Skeletal muscle tissue (tissue), 3 donors: ENCODE measurements at regions not wholly inside any gene's neighbourhood (a gene's known extent, or its start where the extent isn't known, plus 50 kb on each side); places are given as distances from the start of the nearest gene placed in this dataset.
"Not testable (repeated sequence)": the region's sequence is repeated elsewhere in the genome, so short reads cannot be mapped to it uniquely, and the experiment has no call there.

Experiments used
- H3K27ac ChIP-seq: one replicate; pipeline ENCODE4 v1.7.0; 2013; ENCODE audit warnings: mild to moderate bottlenecking, low read depth, low read length, inconsistent platforms
- H3K27me3 ChIP-seq, 3 donors: one replicate each; pipeline ENCODE4 v1.7.0; 2013; ENCODE audit warnings: low read length in 3 of 3; ENCODE audit not compliant: control insufficient read depth in 3 of 3, insufficient read depth in 3 of 3
- H3K36me3 ChIP-seq, 3 donors: one replicate each; pipeline ENCODE4 v1.7.0; 2013; ENCODE audit warnings: low read length in 3 of 3; ENCODE audit not compliant: control insufficient read depth in 3 of 3, insufficient read depth in 3 of 3
- H3K4me1 ChIP-seq, 3 donors: one replicate each; pipeline ENCODE4 v1.7.0; 2013; ENCODE audit warnings: low read length in 3 of 3, mild to moderate bottlenecking in 3 of 3; ENCODE audit not compliant: control insufficient read depth in 3 of 3, insufficient read depth in 3 of 3
- H3K4me3 ChIP-seq, 3 donors: one replicate each; pipeline ENCODE4 v1.7.0; 2013; ENCODE audit warnings: low read length in 3 of 3
- H3K9ac ChIP-seq, 3 donors: one replicate each; pipeline ENCODE4 v1.7.0; 2013; ENCODE audit warnings: low read length in 3 of 3, mild to moderate bottlenecking in 3 of 3, moderate library complexity in 2 of 3, low read depth in 1 of 3
- H3K9me3 ChIP-seq, 3 donors: one replicate each; pipeline ENCODE4 v1.7.0; 2013; ENCODE audit warnings: low read length in 3 of 3; ENCODE audit not compliant: control insufficient read depth in 3 of 3
- donor health status: Osteomylitis.

DNA sequence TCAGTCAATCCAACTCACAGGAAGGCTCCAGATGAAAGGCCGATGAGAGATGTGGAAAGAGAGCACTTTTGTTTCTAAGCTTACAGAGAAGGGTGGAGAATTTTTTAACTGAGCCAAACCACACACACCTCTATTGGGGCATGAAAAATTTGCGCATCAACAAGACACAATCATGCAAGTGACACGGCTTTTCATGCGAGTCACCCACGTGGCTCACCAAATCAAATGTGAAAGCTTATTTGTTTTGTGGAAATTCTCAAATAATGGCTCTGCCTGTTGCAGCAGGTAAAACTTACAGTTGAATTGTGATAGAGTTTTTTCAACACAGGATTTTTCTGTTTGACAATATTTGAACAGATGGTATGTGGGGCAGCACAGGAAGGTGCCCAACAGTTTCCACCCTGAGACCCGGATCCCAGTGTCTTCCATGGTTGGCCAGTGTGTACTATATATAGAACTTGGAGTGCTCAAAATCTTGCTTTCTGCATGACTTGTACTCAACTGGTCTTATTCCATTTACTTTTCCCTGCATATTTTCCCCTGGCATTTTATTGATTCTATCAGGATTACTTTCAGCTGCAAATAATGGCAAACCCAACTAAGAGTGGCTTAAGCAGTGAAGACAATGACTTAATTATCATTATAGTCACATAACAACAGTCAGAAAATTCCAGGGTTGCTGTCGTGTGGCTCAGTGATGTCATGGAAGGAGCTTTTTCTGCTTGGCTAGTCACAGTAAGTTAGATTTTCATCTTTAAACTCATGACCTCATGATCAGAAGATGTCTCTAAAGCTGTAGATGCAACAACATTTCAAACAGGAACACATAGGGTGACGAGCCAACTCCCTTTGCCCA lies 90.6 kb upstream of the SIM2 start:
- peaks cover 15 to 50% (median 21%) of the 10 kb centered on the region in 3 donors for H3K27me3 ChIP-seq

DNA sequence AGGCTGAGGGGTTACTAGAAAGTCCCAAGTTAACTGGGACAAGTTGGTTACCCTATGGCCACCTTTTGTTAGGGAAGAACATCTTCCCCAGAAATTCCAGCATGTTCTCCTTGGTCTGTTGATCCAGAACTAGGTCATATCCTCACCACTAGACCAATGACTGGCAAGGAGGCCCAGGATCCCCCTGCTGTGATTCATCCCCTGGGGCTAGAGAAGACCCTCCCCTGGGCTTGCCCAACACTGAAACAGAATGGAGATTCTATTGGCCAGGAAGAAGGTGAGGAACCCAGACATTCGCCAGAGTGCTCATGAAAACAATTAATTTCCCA lies 90.1 kb upstream of the SIM2 start:
- no peak overlapping the region for H3K4me3 ChIP-seq
- no peak overlapping the region for H3K9ac ChIP-seq
- H3K27ac ChIP-seq: no peak overlapping the region
- H3K27me3 ChIP-seq: peaks cover 15 to 51% (median 21%) of the 10 kb centered on the region in 3 donors
- no peaks in the 10 kb centered on the region for H3K36me3 ChIP-seq
- H3K4me1 ChIP-seq: no peaks in the 10 kb centered on the region
- no peaks in the 10 kb centered on the region for H3K9me3 ChIP-seq

More for the DNA sequence above, 90.6 kb upstream of the SIM2 start:
- Histone ChIP-seq H3K9ac (no peak overlapping the region), H3K4me1 (no peaks in the 10 kb centered on the region), H3K4me3 (no peak overlapping the region), H3K9me3 (no peaks in the 10 kb centered on the region), H3K27ac (no peak overlapping the region), H3K36me3 (no peaks in the 10 kb centered on the region)

DNA sequence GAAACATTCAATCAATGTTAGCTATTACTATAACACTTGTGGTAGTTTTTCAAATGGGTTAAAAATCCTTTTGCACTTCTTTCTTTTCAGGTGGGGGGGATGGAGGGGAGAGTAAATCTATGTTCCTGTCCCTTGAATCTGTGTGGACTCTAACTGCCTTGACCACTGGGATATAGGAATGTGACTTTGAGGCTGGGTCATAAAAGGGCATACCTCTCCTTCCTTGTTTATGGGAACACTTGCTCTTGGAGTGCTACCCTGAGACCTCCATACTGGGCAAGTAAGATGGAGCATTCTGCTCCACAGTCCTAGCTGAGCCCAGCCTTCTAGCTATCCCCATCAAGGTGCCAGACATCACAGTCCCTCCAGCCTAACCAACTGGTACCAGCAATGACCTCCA lies 89.3 kb upstream of the SIM2 start:
- no peaks in the 10 kb centered on the region for H3K36me3 ChIP-seq
- H3K9ac ChIP-seq: no peak overlapping the region
- no peaks in the 10 kb centered on the region for H3K4me1 ChIP-seq
- H3K27ac ChIP-seq: no peak overlapping the region
- H3K27me3 ChIP-seq: peaks cover 15 to 49% (median 26%) of the 10 kb centered on the region in 3 donors
- H3K9me3 ChIP-seq: peaks cover 0 to under 1% (median 0%) of the 10 kb centered on the region in 3 donors
- H3K4me3 ChIP-seq: no peak overlapping the region

DNA sequence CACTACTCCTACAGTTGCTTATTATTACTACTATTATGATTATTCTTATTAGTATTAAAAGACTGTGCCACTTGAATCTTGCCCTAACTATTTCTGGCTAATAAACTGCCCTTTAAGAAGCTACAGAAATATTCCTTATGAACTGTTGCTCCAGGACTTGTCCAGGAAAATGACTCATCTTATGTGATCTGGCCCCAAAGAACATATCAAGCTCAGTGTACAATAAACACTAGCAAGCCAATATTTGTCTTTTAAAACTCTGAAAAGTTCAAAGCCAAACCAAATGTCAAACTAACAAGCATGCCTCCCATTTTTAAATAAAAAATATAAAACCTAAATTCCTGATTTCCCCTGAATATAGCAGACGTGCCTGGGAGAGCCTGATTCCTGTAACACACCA lies 88.7 kb upstream of the SIM2 start:
- Histone ChIP-seq H3K27me3 (peaks cover 12 to 46% (median 29%) of the 10 kb centered on the region in 3 donors), H3K9ac (no peak overlapping the region)

DNA sequence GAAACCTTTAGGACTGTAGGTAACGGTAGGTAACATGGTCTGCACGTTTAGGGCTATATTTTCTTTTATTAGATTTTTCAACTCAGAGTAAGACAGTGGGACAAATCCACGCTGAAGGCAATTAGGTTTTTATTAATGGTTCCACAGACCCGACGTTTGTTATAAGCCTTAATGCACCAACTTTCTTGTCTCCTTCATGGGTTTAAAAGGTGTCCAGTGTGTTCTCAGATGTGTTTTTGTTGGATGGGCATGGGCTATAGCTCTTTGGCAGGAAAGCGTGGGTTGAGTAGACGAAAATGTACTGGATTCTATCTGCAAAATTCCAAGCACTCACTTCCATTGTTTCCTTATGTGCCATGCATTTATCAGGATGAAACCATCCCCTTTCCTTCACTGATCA lies 88.0 kb upstream of the SIM2 start:
- Histone ChIP-seq H3K27ac (no peak overlapping the region), H3K27me3 (peaks cover 10 to 40% (median 23%) of the 10 kb centered on the region in 3 donors), H3K36me3 (no peaks in the 10 kb centered on the region), H3K4me3 (no peak overlapping the region), H3K9me3 (peaks cover 0 to 3% (median 3%) of the 10 kb centered on the region in 3 donors), H3K9ac (no peak overlapping the region), H3K4me1 (no peaks in the 10 kb centered on the region)

More for the DNA sequence above, 88.7 kb upstream of the SIM2 start:
- Histone ChIP-seq H3K4me3 (no peak overlapping the region), H3K27ac (no peak overlapping the region), H3K4me1 (no peaks in the 10 kb centered on the region), H3K9me3 (peaks cover 0 to 3% (median 3%) of the 10 kb centered on the region in 3 donors), H3K36me3 (no peaks in the 10 kb centered on the region)

DNA sequence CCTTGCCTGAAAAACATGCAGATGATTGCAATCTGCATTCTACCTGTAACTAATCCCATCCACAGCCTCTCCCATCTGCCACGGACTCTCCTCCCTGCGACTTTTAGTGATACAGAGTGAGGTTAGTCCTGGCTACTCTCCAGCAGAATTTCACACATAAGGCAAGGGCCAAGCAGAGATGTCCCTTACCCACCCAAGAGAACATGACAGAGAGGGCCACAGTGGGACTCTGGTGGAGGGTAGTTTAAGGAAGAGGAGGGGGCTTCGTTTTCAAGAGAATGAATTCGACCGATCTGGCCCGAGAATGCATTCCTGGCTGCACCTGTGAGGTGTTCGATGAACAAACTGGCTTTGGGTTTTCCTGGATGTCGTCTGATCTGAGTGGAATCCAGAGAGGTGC lies 87.5 kb upstream of the SIM2 start:
- no peak overlapping the region for H3K27ac ChIP-seq
- no peaks in the 10 kb centered on the region for H3K4me1 ChIP-seq
- H3K9me3 ChIP-seq: peaks cover 0 to 3% (median 3%) of the 10 kb centered on the region in 3 donors
- H3K9ac ChIP-seq: no peak overlapping the region
- H3K4me3 ChIP-seq: no peak overlapping the region
- H3K36me3 ChIP-seq: no peaks in the 10 kb centered on the region
- H3K27me3 ChIP-seq: peaks cover 10 to 36% (median 20%) of the 10 kb centered on the region in 3 donors

DNA sequence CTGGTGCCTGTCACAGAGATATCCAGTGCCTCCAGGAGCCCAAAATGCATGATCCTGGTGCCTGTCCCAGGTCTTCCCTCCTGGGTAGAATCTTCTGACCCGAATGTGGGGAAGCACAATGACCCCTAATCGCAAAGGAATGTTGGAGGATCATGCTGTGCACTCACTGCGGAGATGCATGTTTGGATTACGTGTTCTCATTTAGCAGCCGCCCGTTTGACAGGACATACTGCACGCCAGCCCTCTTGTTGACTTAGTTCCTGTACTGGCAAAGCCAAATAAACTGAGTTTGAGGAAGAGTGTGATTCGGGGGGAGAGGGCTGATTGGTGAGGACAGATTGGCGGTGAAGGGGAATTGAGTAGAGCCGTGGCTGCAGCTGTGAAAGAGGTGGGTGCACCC lies 85.9 kb upstream of the SIM2 start:
- peaks cover 10 to 27% (median 20%) of the 10 kb centered on the region in 3 donors for H3K27me3 ChIP-seq
- no peak overlapping the region for H3K9ac ChIP-seq
- H3K9me3 ChIP-seq: peaks cover 0 to 3% (median 3%) of the 10 kb centered on the region in 3 donors
- no peaks in the 10 kb centered on the region for H3K4me1 ChIP-seq
- H3K27ac ChIP-seq: no peak overlapping the region
- H3K36me3 ChIP-seq: no peaks in the 10 kb centered on the region
- no peak overlapping the region for H3K4me3 ChIP-seq

DNA sequence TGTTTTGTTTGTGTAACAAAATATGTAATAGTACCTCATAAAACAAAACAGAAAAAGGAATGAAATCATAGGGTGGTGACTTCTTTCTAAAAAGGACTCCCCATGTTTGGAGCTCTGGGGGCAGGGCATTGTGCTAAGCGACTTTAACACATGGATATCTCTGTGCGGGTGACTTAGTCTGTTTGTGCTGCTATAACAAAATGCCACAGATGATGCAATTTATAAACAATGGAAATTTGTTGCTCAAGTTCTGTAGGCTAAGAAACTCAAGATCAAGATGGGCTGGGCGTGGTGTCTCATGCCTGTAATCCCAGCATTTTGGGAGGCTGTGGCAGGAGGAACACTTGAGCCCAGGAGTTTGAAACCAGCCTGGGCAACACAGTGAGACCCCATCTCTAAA lies 85.4 kb upstream of the SIM2 start:
- Histone ChIP-seq H3K4me3 (no peak overlapping the region), H3K9me3 (peaks cover 0 to 3% (median 3%) of the 10 kb centered on the region in 3 donors), H3K4me1 (no peaks in the 10 kb centered on the region), H3K27me3 (peaks cover 10 to 22% (median 20%) of the 10 kb centered on the region in 3 donors), H3K27ac (no peak overlapping the region), H3K36me3 (no peaks in the 10 kb centered on the region), H3K9ac (no peak overlapping the region)

DNA sequence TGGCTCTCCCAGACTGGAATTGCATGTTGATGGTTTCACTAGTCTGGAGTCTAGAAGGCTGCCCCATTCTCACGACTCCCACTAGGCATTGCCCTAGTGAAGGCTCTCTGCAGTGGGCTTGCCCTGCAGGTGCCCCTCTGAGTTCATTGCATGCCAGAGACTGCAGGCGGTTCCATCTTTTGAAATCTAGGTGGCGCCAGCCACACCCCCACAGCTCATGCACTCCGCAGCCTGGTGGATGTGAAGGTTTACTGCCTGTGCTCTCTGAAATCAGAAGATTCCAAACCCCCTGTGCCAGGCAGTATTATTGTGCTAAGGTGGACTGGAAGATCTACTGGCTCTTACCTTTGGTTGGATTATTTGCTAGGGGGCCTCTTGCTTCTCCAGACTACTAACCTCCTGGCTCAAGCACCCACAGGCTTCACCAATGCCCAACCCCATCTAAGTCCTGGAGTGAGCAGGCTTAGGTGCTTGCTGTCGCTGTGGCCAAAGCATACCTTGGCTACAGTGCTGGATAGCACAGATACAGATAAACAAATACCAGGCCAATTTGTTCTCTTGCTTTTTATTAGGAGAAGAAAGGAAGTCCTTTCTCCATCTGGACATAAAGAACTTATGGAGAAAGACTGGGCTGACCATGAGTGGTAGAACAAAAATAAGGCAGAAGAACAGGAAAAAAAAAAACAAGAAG lies 83.5 kb upstream of the SIM2 start:
- peaks cover 0 to 3% (median 3%) of the 10 kb centered on the region in 3 donors for H3K9me3 ChIP-seq
- H3K27ac ChIP-seq: no peak overlapping the region
- peaks cover 10 to 20% (median 18%) of the 10 kb centered on the region in 3 donors for H3K27me3 ChIP-seq
- no peaks in the 10 kb centered on the region for H3K36me3 ChIP-seq
- no peak overlapping the region for H3K4me3 ChIP-seq
- H3K4me1 ChIP-seq: no peaks in the 10 kb centered on the region
- no peak overlapping the region for H3K9ac ChIP-seq

DNA sequence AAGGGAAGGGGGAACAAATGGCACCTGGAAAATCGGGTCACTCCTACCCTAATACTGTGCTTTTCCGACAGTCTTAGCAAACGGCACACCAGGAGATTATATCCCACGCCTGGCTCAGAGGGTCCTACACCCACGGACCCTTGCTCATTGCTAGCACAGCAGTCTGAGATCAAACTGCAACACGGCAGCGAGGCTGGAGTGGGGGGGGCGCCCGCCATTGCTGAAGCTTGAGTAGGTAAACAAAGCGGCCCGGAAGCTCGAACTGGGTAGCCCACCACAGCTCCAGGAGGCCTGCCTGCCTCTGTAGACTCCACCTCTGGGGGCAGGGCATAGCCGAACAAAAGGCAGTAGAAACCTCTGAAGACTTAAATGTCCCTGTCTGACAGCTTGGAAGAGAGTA lies 82.1 kb upstream of the SIM2 start:
- peaks cover 6 to 20% (median 14%) of the 10 kb centered on the region in 3 donors for H3K27me3 ChIP-seq
- H3K4me3 ChIP-seq, H3K4me1 ChIP-seq, H3K9ac ChIP-seq, H3K27ac ChIP-seq, H3K36me3 ChIP-seq, H3K9me3 ChIP-seq: not testable (repeated sequence)
